ENCODE measurements at regions not wholly inside any gene's neighbourhood (a gene's known extent, or its start where the extent isn't known, plus 50 kb on each side); places are given as distances from the start of the nearest gene placed in this dataset.

GRCh38 chr15:69693059-69693458, 240.4 kb downstream of the RPLP1 start:
- Histone ChIP-seq H3K56ac (ENCODE audit: extremely low read depth, insufficient read depth, low read length) (no peak overlapping the region), H3K23ac (ENCODE audit: low read depth, low read length) (no peak overlapping the region), H3K18ac (ENCODE audit: low read depth, low read length) (no peak overlapping the region), H4K91ac (ENCODE audit: insufficient read depth, low read depth, low read length) (no peak overlapping the region), H3K9me3 (ENCODE audit: control insufficient read depth, insufficient read depth, low read length) (peaks cover 16% of the 10 kb centered on the region), H2BK15ac (ENCODE audit: low read depth, low read length) (no peak overlapping the region), H2AK5ac (ENCODE audit: low read depth, low read length) (no peak overlapping the region), H3K4me3 (ENCODE audit: insufficient read depth, low read depth, low read length) (no peak overlapping the region), H3K9ac (ENCODE audit: low read depth, low read length) (no peak overlapping the region), H4K8ac (ENCODE audit: low read depth in 2 of 2, low read length in 2 of 2) (no peak overlapping the region), H2BK5ac (ENCODE audit: low read depth, low read length, poor library complexity, severe bottlenecking) (no peak overlapping the region), H3K4ac (ENCODE audit: low read depth, low read length) (no peak overlapping the region), H2AK9ac (replicated peaks; ENCODE audit: low read depth, low read length, poor library complexity) (no peak overlapping the region), H3K4me2 (ENCODE audit: low read depth, low read length) (no peak overlapping the region), H3K4me1 (ENCODE audit: control insufficient read depth, insufficient read depth, low read length) (no peaks in the 10 kb centered on the region), H2BK120ac (ENCODE audit: low read depth, low read length) (no peak overlapping the region), H3K14ac (replicated peaks; ENCODE audit: low read depth, low read length) (no peak overlapping the region), H2BK20ac (ENCODE audit: low read depth, low read length) (no peak overlapping the region), H3K9me1 (ENCODE audit: insufficient read depth, low read length) (no peaks in the 10 kb centered on the region), H2AFZ (replicated peaks; ENCODE audit: low read length, poor library complexity) (no peak overlapping the region), H4K20me1 (ENCODE audit: insufficient read depth, low read length) (no peaks in the 10 kb centered on the region), H3K27me3 (ENCODE audit: control insufficient read depth, insufficient read depth, low read length) (peaks cover 55% of the 10 kb centered on the region), H3K27ac (ENCODE audit: insufficient read depth, low read length) (no peak overlapping the region), H3K79me1 (ENCODE audit: low read depth in 1 of 2, low read length in 2 of 2) (no peaks in the 10 kb centered on the region), H4K5ac (ENCODE audit: low read depth, low read length) (no peak overlapping the region), H3K36me3 (ENCODE audit: control insufficient read depth, insufficient read depth, low read length) (no peaks in the 10 kb centered on the region)
- intact Hi-C loops (cut with micrococcal nuclease) (no loop called here), dilution Hi-C loops (cut with HindIII; ENCODE audit: low sequenced_read_pairs, unreplicated experiment) (no loop called here), in situ Hi-C loops (cut with MboI; ENCODE audit: low sequenced_read_pairs) (no loop called here)
- TF ChIP-seq MAFK (IDR thresholded peaks at IDR 0.05; ENCODE audit: low read depth, low read length): no peak
- CTCF ChIA-PET: no interaction called here
- ATAC-seq (ENCODE audit: low read depth) (no peak), DNase-seq (no peak)
- no CpG with 5 or more reads among the region's 4 CpGs for WGBS, 2 experiments (ENCODE audit: extremely low coverage in 2 of 2, insufficient read length in 1 of 2)
- no TSS peak for BruUV-seq (replicated peaks)
- POLR2A ChIA-PET (ENCODE audit: unreplicated experiment): no interaction called here
